HG02571 (cell line): ENCODE measurements at regions not wholly inside any gene's neighbourhood (a gene's known extent, or its start where the extent isn't known, plus 50 kb on each side); places are given as distances from the start of the nearest gene placed in this dataset.

Source experiments
- ATAC-seq: cut with Tn5 transposase; IDR thresholded peaks from one replicate; pipeline ENCODE4 v1.9.1; 2021; ENCODE audit warnings: mild to moderate bottlenecking, moderate library complexity; ENCODE audit not compliant: unreplicated experiment

DNA sequence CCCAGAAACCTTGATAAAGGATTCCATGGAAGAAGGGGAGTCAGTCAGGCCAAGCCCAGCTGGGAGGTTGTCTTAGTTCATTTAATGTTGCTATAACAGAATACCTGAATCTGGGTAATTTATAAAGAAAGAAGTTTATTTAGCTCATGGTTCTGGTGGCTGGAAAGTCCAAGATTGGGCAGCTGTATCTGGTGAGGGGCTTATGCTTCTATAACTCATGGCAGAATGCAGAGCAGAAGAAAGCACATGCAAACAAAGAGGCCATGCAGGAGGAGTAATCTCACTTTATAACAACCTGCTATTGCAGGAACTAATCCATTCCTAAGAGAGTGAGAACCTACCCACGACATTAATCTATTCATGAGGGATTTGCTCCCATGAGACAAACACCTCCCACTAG lies 54.2 kb upstream of the ANKRD1 start:
- no peak for ATAC-seq

DNA sequence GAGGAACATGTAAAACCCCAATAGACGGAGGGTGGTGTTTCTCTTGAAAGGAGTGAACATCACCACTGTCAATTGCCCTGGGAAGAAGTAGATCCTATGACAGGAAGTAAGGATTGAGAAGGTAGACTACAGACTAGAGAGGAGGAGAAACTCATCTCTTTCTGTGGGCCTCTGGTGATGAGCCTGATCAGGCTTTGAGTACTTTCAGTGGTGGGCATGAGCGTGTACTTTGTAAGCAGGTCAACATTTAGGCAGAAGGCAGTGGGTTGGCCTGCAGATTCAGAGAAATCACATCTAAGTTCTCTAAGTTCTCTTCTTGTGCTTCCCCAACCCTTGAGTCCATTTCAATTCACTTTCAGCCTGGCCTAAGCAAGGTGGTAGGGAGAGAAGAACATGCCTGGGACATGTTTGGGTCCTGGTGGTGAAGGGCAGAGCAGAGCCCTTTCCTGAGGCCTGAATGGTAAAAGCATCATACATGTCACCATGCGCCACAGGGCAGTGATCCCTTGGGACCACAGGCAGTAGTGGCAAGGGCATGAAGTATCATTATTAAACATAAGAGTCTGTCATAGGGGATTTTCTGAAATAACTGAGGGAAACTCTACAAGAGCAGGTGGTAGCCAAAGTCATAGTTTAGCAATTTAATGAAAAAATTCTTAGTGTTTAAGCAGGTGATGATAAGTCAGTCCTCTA lies 56.4 kb upstream of the ANKRD1 start:
- peak; percentile 64 for ATAC-seq

DNA sequence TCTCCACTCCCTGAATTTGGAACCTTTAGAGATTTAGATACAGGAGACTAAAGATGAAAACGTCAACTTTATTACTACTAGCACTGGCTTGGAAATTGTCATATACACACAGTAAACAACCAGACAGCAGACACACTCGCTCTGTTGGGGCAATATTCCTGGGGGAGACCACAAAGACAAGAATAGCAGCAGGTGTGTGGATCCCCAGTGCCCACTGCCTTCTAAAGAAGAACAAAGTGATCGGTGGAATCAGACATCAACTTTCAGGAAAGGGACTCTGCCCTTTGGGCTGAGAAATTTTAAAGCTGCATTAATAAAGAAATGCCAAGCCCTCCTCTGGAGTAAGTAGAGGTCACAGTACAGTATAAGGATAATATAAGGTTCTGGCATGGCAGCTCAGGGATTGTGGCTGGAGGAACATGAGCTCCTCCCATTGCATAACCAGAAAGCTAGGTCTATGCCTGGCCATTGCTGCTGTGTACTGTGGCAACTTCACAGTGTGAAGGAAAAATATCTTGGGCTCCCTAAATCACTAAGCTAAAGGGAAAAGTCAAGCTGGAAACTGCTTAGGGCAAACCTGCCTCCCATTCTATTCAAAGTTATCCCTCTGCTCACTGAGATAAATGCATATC lies 57.1 kb upstream of the ANKRD1 start:
- no peak for ATAC-seq

DNA sequence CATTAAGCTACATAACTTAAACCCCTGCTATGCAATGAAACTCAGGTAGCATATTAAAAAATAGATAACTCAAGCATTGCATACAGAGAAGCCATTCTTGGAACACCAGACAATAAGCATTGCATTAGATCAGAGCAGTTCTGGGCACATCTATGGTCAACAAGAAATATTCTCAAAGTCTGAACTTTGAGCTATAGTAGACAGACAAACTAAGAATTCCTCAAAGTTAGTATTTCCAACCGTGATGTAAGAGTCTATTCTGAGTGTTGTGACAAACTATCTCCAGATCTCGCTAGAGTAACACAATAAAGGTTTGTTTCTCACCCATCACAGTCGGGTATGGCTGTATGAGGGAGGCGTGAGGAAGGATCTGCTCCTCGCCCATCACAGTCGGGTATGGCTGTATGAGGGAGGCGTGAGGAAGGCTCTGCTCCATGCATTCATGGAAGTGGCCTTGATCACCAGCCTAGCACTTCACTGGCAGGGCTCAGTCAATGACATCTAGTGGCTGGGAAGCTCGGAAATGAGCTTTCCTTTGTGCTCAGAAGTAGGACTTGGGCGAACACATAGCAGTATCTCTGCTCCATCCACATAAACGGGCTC lies 61.6 kb upstream of the ANKRD1 start:
- no peak for ATAC-seq

DNA sequence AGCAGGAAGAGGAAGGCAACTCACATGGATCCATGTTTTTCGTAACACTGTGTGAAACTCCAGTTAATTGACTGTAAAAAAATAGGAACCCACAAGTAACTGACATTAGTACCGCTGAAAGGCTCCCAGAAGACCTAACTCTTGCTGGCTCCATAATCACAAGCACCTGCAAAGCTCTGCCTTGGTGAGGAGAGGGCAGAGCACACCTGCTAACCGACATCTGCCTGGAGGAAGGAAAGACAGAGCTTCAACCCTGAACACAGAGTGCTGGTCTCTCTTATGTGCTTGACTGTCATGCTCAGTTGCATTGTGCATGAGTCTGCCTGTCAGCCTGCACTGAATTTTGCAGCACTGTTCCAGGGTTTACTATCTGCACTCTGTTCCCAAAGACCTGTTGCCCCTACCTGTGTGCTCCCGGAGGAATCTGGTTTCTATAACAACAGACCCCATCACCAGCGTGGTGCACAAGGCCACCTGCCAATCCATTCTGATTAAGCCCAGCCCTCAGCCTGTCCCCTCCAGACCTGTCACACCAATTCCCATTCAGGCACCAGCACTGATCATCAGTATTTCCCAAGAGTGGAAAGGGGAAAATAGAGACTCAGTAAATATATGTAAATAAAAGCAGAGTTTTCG lies 63.1 kb upstream of the ANKRD1 start:
- ATAC-seq = no peak

DNA sequence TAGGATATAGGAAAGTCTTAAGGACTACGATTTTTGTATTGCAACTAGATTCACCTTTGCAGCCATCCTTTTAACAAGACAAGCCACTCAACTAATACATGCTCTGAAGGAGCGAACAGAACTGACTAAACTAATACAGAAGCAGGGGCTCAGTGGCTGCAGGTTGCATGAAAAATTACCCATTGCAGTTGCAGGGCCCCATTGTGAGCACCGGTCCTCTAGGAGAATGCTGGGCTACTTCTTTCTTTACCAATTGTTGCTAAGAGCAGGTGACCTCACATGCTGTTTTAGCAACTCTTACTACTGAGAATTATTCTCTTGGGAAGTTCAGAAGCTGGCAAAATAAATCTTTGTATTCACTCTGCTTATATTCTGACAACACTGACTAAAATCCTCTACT lies 64.0 kb upstream of the ANKRD1 start:
- no peak for ATAC-seq

DNA sequence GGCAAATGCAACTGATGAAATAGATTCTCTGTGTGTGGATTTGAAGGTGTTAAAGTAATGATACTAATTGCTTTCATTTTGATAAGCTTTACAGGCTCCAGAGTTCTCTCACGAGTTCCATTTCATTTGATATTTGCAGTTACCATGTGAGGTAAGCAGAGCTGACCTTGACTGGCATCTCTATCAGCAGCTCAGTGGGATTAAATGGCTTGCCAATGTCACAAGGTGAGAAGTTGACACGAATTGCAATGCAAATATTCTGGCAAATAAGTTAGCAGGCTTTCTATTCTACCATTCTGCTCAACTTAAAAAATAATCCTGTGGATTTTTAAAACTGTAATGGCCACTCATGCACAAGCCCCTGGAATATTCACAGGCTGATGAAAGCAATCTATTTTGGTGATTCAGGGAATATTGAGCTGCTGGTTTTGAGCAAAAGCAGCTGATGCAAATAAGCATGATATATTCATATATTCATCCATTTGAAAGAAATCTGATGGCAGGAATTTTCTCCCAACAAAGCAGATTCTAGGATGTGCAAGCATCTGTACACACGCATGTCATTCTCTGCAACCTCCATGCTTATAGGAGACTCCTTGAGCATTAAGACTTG lies 64.5 kb upstream of the ANKRD1 start:
- ATAC-seq = no peak

DNA sequence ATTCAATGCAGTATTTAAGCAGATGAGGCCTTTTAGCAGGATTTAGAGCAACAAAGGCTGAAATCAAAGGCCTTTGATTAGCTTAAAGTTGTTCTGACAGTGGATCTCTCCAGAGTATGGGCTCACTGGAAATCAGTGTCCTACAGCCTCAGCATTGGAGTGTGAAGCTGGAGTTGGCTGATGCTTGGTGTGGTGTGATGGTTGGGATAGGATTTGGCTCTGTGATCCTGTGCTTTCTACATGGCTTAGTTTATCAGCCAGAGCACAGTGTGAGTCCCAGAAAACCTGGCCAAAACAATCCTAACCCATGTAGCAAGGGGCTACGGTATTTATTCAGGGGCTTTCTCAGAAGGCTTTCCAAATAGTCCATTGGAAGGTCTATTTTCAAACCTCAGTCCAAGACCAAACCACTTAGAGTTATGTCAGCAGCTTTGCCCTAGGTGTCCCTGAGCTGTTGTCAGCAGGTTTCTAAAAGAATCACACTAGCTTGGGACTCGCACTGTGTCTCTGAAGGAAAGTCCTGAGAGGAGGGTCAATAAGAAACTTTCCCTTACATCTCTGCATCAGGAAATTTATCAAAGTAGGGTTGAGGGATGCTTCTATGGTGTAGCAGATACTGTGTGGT lies 65.4 kb upstream of the ANKRD1 start:
- no peak for ATAC-seq

DNA sequence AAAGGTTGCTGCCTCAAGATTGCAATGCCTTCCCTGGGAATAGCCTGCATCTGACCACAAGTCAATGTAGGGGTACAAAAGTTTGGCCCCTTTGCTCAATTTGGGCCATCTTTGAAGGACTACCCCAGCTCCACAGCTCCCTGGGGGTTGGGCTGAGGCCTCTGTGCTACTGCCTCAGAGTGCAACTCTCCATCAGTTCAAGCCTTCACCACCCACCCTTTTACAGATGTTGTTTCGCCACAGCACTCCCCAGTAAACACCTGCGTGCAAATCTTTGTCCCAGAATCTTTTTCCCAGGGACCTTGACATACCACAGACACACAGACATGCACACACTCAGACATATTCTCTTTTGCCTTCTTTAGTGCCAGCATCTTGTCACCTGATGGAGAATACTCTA lies 66.0 kb upstream of the ANKRD1 start:
- no peak for ATAC-seq

DNA sequence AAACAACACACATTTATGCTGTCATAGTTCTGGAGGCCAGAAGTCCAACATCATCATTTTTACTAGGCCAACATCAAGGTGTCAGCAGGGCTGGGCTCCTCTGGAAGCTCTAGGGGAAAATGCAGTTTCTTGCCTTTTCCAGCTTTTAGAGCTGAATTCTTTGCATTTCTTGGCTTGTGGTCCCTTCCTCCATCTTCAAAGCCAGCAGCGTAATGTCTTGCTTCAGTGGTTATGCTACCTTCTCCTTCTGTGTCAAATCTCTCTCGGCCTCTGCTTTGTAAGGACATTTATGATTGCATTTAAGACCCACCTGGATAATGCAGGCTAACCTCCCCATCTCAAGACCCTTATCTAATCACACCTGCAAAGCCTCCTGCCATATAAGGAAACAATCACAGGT lies 66.5 kb upstream of the ANKRD1 start:
- no peak for ATAC-seq

DNA sequence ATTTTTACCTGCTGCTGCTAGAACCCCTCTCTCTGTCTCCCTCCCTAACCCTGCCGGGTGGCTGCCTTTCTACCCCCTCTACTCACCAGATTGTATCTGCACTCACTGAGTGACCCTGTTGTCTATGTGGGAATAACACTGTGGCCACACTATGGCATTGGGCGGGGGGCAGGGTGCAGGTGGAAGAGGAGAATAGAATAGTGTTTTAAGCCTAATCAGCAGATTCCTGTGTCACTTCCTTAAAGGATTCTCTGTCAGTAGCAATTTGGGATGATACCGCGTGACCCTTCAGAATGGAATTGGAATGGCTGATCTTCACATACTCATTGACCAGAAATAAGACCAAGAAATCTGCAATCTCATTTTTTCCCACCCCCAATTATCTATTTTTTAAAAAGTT lies 67.1 kb upstream of the ANKRD1 start:
- ATAC-seq = no peak

DNA sequence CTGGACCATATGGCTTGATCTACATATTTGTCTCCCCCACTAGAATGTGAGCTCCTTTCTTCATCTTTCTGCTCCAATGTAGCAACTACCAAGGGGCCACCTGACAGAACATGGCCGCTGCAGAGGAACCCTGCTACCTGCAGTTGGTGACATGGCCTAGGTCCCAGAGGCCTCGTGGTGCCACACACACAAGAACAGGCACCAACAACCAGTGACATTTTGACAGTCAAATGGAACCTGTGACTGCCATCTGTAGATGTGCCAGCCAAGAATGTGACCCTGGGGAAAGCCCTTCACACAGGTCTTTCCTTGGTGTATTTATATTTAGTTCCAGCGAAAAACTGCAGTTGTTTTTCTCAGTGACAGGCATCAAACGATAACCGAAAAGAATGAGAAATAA lies 67.9 kb upstream of the ANKRD1 start:
- no peak for ATAC-seq

DNA sequence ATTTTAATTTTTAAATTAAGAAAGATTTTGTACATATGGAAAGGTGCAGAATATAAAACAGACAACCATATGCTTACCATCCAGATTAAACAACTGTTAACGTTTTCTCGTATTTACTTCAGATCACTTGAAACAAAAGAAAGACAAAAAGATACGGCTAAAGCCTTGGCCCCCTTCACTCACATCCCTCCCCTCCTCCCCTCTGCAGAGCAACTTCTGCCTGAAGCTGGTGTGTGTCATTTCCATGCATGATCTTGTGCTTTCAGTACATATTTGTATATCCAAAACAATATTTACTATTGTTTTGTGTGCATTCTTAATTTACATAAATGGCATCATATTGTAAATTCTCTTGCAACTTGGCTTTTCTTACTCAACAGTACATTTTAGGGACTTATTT lies 68.5 kb upstream of the ANKRD1 start:
- no peak for ATAC-seq

DNA sequence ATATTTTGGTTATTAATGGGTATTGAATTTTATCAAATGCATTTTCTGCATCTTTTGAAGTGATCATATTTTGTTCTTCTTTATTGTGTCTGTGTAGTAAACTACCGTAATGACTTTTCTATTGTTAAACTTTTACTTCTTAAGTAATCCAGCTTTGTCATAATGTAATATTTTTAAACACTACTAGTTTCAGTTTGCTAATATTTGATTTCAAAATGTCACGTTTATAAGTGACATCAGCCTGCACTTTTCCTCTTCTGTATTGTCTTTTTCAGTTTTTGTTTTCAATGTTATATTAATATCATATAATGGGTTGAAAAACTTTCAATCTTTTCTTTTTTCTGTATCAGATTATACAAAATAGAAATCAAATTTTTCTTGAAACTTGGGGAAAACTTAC lies 71.6 kb upstream of the ANKRD1 start:
- no peak for ATAC-seq

DNA sequence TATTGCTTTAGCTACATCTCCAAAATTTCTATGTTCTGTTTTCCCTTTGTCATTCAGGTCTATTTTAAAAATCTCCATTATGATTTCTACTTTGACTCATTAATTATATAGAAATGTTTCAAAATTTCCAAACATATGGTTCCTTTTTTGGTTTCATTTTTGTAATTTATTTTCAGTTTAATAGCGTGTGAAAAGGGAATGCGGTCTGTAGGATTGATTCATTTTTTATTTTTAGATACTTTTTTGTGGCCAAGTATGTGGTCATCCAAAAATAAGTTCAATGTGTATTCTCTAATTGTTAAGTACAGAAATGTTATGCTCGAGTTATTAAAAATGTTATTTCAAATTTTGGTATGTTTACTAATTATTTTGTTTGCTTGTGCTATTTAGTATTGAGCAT lies 72.5 kb upstream of the ANKRD1 start:
- ATAC-seq = no peak

DNA sequence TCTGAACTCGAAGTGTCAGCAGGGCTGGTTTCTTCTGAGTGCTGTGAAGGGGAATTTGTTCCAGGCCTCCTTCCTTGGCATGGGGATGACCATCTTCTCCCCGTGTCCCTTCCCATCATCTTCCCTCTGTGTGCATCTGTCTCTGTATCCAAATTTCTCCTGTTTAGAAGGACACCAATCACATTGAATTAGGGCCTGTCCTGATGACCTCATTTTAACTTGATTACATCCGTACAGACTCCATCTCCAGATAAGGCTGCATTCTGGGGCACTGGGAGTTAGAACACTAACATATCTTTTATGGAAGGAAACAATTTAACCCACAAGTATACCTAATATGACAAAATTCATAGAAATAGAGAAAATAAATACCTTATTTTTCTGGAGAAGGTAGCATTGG lies 76.8 kb upstream of the ANKRD1 start:
- no peak for ATAC-seq

DNA sequence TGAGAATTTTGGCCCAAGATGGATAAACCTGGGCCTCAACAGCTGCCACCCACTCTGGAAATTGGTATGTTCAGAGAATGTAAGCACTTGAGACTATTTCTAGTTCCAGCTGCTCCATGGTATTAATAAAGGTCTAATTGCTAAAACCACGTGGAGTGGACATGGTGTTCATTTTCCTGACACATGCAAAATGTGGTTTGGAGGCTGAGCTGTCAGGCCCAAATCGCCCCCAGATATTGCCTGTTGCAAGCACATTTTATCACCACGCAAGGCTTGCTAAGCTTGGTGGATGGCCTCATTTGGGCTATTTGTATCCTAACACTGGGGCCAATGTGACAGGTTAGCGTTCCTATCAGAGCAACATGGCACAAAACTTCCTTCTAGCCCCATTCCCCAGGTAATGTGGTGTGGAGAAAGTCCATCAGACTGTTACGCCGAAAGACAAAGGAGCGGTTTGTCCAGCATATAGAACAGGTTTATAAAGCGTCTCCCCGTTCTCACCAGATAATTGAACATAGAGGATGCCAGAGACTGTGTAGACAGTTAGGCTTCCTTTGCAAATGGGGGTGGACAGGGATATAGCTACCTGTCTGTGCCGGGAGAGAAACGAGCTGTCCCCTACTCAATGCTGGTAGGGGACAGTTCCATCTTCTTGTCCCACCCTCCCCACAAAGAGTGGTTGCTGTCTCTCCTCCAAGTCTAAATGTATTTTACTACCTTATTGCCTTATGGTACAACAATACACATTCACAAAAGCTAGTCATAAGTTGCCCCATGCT lies 78.0 kb upstream of the ANKRD1 start:
- ATAC-seq = no peak

DNA sequence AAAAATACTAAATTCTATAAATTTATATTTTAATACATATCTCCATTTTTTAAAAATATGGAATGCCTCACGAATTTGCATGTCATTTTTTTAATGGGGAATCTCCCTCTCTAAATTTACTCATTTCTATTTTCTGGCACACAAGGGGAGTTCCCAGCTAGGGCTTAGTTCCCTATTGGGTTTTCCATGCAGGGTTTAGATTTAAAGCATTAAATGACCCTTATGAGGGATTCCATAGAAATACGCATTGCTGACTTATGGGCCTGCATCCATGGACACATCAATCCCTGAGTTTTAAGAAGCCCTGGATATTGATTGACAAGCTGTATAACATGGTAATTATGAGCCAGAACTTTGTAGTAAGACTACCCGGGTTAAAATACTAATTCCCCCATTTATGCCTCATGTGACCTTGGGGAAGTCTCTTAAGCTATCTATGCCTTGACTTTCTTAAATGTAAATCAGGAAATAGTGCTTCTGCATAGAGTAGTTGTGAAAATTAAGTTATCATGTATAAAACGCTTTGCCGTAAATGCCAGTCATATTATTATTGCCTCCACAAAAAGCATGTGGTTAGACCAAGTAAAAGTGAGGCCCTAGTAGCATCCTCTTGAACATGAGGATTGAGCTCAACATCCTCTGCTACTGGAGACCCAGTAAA lies 78.8 kb upstream of the ANKRD1 start:
- no peak for ATAC-seq

DNA sequence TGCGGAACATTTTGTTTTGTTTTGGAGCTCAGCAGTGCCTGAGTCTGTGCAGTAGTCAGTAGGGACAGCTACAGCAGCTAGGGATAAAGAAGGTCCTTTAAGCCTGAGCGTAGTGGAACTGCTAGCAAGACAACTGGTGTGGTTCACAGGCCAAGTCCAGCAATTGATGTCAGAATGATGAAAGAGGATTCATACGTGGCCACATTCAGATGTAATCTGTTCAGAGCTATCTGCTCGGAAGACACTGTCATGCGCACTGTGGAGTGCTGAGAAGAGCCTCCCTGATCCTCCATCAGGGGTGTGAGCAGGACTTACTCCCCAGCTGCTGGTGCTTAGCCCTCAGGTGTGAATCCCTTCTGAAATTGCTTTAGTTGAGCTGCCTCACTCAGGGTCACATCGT lies 79.6 kb upstream of the ANKRD1 start:
- ATAC-seq = no peak

DNA sequence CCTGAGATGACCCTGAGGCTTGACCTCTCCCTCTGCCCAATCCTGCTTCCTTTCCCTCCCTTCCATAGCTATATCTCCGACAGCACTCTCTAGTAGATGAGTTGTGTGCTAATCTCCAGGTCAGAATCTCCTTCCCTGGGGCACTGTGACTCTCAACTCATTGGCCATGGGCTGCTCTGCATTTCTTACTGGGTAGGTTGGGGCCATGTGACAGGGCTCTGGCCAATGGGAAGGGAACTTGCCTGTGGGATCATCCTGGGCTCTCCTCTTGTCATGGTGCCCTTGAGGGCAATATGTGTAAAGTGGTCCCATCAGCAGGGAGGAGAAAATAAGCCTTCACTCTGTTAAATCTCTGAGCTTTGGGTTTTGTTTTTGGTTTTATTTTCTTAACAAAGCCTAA lies 80.1 kb upstream of the ANKRD1 start:
- no peak for ATAC-seq
